Gastroesophageal sphincter (tissue), 4 donors: ENCODE measurements at regions not wholly inside any gene's neighbourhood (a gene's known extent, or its start where the extent isn't known, plus 50 kb on each side); places are given as distances from the start of the nearest gene placed in this dataset.

Experiments used
- ATAC-seq: fragments of 150-250 bp; one replicate; pipeline ENCODE4 v1.9.1; 2016; ENCODE audit warnings: mild to moderate bottlenecking, moderate library complexity
- H3K27ac ChIP-seq, 4 donors: fragments of 200-600 bp; sonication (generic) in 3 of 4; 1 replicate in 3 of 4; 2 replicates in 1 of 4; pipeline ENCODE4 v1.5.1; 2016 to 2019
- H3K27me3 ChIP-seq: fragments of 200-600 bp; sonication (generic); one replicate; pipeline ENCODE4 v1.5.1; 2019
- H3K36me3 ChIP-seq, 2 donors: fragments of 200-600 bp; sonication (generic); one replicate each; pipeline ENCODE4 v1.5.1; 2019; ENCODE audit warnings: control low read depth in 1 of 2
- H3K4me1 ChIP-seq, 3 donors: fragments of 200-600 bp; sonication (generic); 1 replicate in 2 of 3; 2 replicates in 1 of 3; pipeline ENCODE4 v1.5.1; 2016 to 2019; ENCODE audit warnings: control low read depth in 2 of 3
- H3K4me3 ChIP-seq, 2 donors: fragments of 200-600 bp; sonication (generic); one replicate each; pipeline ENCODE4 v1.5.1; 2019; ENCODE audit warnings: mild to moderate bottlenecking in 1 of 2, moderate library complexity in 1 of 2
- H3K9me3 ChIP-seq, 3 donors: fragments of 200-600 bp; sonication (generic); one replicate each; pipeline ENCODE4 v1.5.1; 2017 to 2019; ENCODE audit warnings: control low read depth in 2 of 3
- EP300 ChIP-seq: sonication (generic); formaldehyde crosslinking; IDR thresholded peaks from one replicate; pipeline ENCODE4 v1.6.1; 2017; ENCODE audit warnings: antibody characterized with exemption, mild to moderate bottlenecking
- POLR2A ChIP-seq, 2 donors: fragments of 450-650 bp; IDR thresholded peaks; one replicate each; pipeline ENCODE4 v1.6.1; 2017; ENCODE audit warnings: antibody characterized with exemption in 2 of 2, mild to moderate bottlenecking in 2 of 2, moderate library complexity in 1 of 2
- POLR2AphosphoS5 ChIP-seq: sonication (generic); formaldehyde crosslinking; IDR thresholded peaks from one replicate; pipeline ENCODE4 v1.6.1; 2017; ENCODE audit warnings: antibody characterized with exemption
- WGBS, 2 donors: methylation state at CpG; one replicate each; pipeline ENCODE4 v1.1.5; 2018; ENCODE audit warnings: low coverage in 1 of 2; 5-methylcytosine and 5-hydroxymethylcytosine counted together
- TF ChIP-seq, protein P1 (sequence below), 4 experiments: fragments of 200-600 bp in 2 of 4; fragments of 450-650 bp in 2 of 4; sonication (generic) in 1 of 4; IDR thresholded peaks; one replicate each; pipeline ENCODE4 v1.5.1; 2017 to 2019; ENCODE audit warnings: antibody characterized with exemption in 4 of 4, mild to moderate bottlenecking in 2 of 4, moderate library complexity in 2 of 4

DNA sequence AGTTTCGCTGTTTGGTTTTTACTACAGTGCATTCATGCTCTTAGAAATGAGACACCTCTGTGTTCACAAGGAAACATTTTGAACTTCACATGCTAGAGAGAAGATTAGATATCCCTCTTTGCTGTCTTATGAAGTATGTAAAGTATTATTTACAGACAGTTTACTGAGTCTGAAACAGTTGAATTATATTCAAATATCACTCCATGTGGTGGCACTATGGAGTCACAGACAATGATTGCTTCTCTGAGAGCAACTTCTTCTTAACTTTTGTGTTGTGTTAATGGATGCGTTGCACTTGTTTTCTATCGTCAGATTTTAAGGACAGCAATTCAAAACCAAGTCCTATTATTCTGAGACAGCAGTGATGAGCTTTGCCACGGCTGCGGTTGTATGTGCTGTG lies 823.6 kb downstream of the GALR1 start:
- no peak overlapping the region for H3K4me3 ChIP-seq
- H3K4me1 ChIP-seq = peaks cover 0 to 11% (median 0%) of the 10 kb centered on the region in 3 donors
- 44 to 45% methylated on average over 5 of the region's 5 CpGs for WGBS, 2 donors
- no peaks in the 10 kb centered on the region for H3K9me3 ChIP-seq
- H3K36me3 ChIP-seq = no peaks in the 10 kb centered on the region
- no peak for ATAC-seq
- H3K27me3 ChIP-seq = no peaks in the 10 kb centered on the region
- TF ChIP-seq, protein P1, sequence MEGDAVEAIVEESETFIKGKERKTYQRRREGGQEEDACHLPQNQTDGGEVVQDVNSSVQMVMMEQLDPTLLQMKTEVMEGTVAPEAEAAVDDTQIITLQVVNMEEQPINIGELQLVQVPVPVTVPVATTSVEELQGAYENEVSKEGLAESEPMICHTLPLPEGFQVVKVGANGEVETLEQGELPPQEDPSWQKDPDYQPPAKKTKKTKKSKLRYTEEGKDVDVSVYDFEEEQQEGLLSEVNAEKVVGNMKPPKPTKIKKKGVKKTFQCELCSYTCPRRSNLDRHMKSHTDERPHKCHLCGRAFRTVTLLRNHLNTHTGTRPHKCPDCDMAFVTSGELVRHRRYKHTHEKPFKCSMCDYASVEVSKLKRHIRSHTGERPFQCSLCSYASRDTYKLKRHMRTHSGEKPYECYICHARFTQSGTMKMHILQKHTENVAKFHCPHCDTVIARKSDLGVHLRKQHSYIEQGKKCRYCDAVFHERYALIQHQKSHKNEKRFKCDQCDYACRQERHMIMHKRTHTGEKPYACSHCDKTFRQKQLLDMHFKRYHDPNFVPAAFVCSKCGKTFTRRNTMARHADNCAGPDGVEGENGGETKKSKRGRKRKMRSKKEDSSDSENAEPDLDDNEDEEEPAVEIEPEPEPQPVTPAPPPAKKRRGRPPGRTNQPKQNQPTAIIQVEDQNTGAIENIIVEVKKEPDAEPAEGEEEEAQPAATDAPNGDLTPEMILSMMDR (IDR thresholded peaks at IDR 0.05) = no peak
- TF ChIP-seq POLR2A (IDR thresholded peaks at IDR 0.05) = no peak
- TF ChIP-seq EP300 = no peak
- no peak for TF ChIP-seq POLR2AphosphoS5
- H3K27ac ChIP-seq = no peak overlapping the region

DNA sequence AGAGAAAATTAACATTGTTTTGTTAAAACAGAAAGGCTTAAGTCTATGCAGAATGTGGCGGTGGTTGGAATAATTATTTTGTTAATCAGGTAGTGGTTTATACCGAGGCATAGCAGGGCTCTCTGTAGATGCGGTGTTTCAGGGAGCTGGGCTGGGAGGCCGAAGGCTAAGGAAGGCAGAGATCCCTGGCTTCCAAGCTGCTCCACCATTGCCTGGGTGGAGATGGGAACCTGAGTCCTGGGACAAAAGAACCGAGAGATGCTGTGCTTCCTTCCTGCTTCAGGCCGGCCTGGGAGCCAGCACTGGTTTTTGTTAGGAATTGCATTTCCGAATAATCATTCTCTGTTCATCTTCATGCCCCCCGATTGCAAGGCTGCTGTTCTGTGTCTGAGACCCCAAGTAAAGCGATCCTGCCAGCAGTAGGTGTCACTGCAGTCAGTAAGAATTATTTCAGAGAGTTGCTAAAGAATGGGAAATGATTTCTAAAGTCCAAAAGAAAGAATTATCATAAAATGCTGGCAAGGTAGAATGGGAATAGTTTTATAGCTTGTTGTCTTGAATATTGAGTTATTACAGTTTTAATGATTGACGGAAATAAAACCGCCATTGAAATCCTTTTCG lies 824.9 kb downstream of the GALR1 start:
- Histone ChIP-seq H3K27me3 (no peaks in the 10 kb centered on the region), H3K4me1 (peaks cover 0 to 11% (median 0%) of the 10 kb centered on the region in 3 donors), H3K27ac (no peak overlapping the region), H3K9me3 (no peaks in the 10 kb centered on the region), H3K36me3 (no peaks in the 10 kb centered on the region), H3K4me3 (no peak overlapping the region)
- no peak for ATAC-seq
- TF ChIP-seq, protein P1 (IDR thresholded peaks at IDR 0.05) = no peak
- TF ChIP-seq POLR2AphosphoS5 = no peak
- no peak for TF ChIP-seq POLR2A (IDR thresholded peaks at IDR 0.05)
- no peak for TF ChIP-seq EP300
- WGBS, 2 donors = 60 to 69% methylated on average over 6 to 12 of the region's 12 CpGs

DNA sequence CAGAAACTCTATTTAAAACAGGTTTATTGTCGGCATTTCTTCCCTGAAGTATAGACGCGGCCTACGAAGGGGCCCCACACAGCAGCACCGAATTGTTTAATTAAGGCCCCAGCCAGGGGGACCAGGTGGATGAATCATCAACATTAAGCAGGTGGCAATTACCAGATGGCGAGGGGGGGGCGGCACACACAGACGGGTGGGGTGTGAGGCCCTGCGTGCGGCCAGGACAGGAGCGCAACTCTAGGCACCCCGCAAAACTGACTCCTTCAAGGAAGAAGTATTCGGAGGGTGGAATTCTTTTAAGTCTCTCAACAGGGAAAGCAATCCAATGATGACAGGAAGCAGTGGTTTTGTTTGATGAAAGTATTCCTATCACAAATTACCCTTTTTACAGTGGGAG lies 830.4 kb downstream of the GALR1 start:
- Histone ChIP-seq H3K4me1 (no peaks in the 10 kb centered on the region), H3K27me3 (peaks cover under 1% of the 10 kb centered on the region), H3K4me3 (no peak overlapping the region), H3K36me3 (no peaks in the 10 kb centered on the region), H3K27ac (no peak overlapping the region), H3K9me3 (no peaks in the 10 kb centered on the region)
- TF ChIP-seq POLR2AphosphoS5 = no peak
- TF ChIP-seq POLR2A (IDR thresholded peaks at IDR 0.05) = no peak
- TF ChIP-seq EP300 = no peak
- TF ChIP-seq, protein P1 (IDR thresholded peaks at IDR 0.05) = no peak
- 85% methylated on average over 9 to 11 of the region's 13 CpGs for WGBS, 2 donors
- no peak for ATAC-seq

DNA sequence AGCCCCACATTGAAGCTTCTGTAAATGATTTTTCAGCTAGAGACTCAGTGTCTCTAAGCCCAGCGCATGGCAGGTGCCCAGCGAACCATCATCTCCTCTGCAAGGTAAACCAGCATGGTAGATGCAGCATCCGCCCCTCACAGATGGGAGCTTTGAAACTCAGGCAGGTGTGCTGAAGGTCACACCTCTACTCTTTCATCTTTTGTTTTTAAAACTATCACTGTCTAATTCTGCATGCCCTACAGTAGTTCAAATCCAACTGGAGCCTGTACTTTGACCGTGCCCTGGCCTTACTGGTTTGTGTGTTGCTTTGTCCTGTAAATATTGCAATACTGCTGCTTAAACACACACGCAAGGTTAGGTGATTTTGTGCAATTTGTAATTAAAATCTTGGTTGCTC lies 831.1 kb downstream of the GALR1 start:
- no peak for TF ChIP-seq POLR2AphosphoS5
- no peak for TF ChIP-seq EP300
- TF ChIP-seq, protein P1 (IDR thresholded peaks at IDR 0.05) = no peak
- no peak for TF ChIP-seq POLR2A (IDR thresholded peaks at IDR 0.05)

DNA sequence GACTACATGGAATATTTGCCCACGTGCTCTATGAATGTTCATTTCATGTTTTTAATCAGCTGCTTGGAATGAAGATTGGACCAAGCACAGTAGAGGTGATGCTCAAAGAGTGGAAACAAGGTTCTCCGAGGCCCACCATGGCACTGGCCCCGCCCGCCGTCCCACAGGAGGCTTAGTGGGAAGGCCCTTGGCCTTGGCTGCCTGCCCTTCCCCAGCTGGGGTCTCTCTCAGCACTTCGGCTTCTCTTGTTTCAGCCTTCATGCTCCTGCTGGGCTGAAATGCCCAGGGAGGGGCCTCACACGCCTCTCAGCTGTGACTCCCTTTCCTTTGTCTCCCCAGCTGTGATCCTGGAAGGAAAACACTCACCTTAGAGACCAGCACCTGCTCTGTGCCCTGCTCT lies 833.2 kb downstream of the GALR1 start:
- WGBS, 2 donors = 58% methylated on average over 4 of the region's 7 CpGs; no CpG with 5 or more reads in 1 of the 2 donors
- Histone ChIP-seq H3K27ac (no peak overlapping the region), H3K36me3 (no peaks in the 10 kb centered on the region), H3K4me1 (no peaks in the 10 kb centered on the region), H3K9me3 (no peaks in the 10 kb centered on the region), H3K4me3 (no peak overlapping the region), H3K27me3 (peaks cover 4% of the 10 kb centered on the region)
- ATAC-seq = no peak
- no peak for TF ChIP-seq POLR2A (IDR thresholded peaks at IDR 0.05)
- TF ChIP-seq, protein P1 (IDR thresholded peaks at IDR 0.05) = no peak
- no peak for TF ChIP-seq POLR2AphosphoS5
- no peak for TF ChIP-seq EP300

More for the DNA sequence above, 831.1 kb downstream of the GALR1 start:
- no peaks in the 10 kb centered on the region for H3K9me3 ChIP-seq
- H3K27ac ChIP-seq = no peak overlapping the region
- H3K27me3 ChIP-seq = peaks cover 4% of the 10 kb centered on the region
- 97 to 100% methylated on average over 2 to 4 of the region's 5 CpGs for WGBS, 2 donors
- H3K36me3 ChIP-seq = no peaks in the 10 kb centered on the region
- no peak overlapping the region for H3K4me3 ChIP-seq
- no peaks in the 10 kb centered on the region for H3K4me1 ChIP-seq
- ATAC-seq = no peak
